ENCODE measurements at regions not wholly inside any gene's neighbourhood (a gene's known extent, or its start where the extent isn't known, plus 50 kb on each side); places are given as distances from the start of the nearest gene placed in this dataset.
"Not testable (repeated sequence)": the region's sequence is repeated elsewhere in the genome, so short reads cannot be mapped to it uniquely, and the experiment has no call there.

- DNase-seq, result no peak
Measured at GRCh38 chr2:180829261-180829660, 151.1 kb upstream of the UBE2E3 start.

GRCh38 chr2:180828756-180829155, 151.6 kb upstream of the UBE2E3 start:
- no peak for DNase-seq

GRCh38 chr2:180823546-180824141, 156.8 kb upstream of the UBE2E3 start:
- DNase-seq, result no peak

- DNase-seq, result no peak
Measured at GRCh38 chr2:180819106-180819505, 161.3 kb upstream of the UBE2E3 start.

- DNase-seq, result not testable (repeated sequence)
Measured at GRCh38 chr2:180818700-180819099, 161.7 kb upstream of the UBE2E3 start.

GRCh38 chr2:180799141-180799540, 181.3 kb upstream of the UBE2E3 start:
- DNase-seq, result no peak

GRCh38 chr2:180790891-180791290, 189.5 kb upstream of the UBE2E3 start:
- no peak for DNase-seq

- no peak for DNase-seq
Measured at GRCh38 chr2:180787330-180787729, 193.1 kb upstream of the UBE2E3 start.

- DNase-seq, result no peak
Measured at GRCh38 chr2:180781276-180781675, 199.1 kb upstream of the UBE2E3 start.

GRCh38 chr2:180778291-180778690, 202.1 kb upstream of the UBE2E3 start:
- no peak for DNase-seq

GRCh38 chr2:180776921-180777320, 203.5 kb upstream of the UBE2E3 start:
- DNase-seq, result peak; percentile 68

- DNase-seq, result no peak
Measured at GRCh38 chr2:180775711-180776110, 204.7 kb upstream of the UBE2E3 start.

GRCh38 chr2:180765316-180765715, 215.1 kb upstream of the UBE2E3 start:
- not testable (repeated sequence) for DNase-seq

GRCh38 chr2:180763263-180763989, 217.0 kb upstream of the UBE2E3 start:
- no peak for DNase-seq

GRCh38 chr2:180761224-180761623, 219.2 kb upstream of the UBE2E3 start:
- no peak for DNase-seq

GRCh38 chr2:180759631-180760030, 220.8 kb upstream of the UBE2E3 start:
- no peak for DNase-seq

- DNase-seq, result no peak
Measured at GRCh38 chr2:180753809-180754761, 226.3 kb upstream of the UBE2E3 start.

GRCh38 chr2:180751306-180751920, 229.0 kb upstream of the UBE2E3 start:
- DNase-seq, result no peak

- DNase-seq, result no peak
Measured at GRCh38 chr2:180747728-180748127, 232.7 kb upstream of the UBE2E3 start.

GRCh38 chr2:180743401-180743800, 237.0 kb upstream of the UBE2E3 start:
- no peak for DNase-seq

GRCh38 chr2:180742801-180743200, 237.6 kb upstream of the UBE2E3 start:
- no peak for DNase-seq

- DNase-seq, result no peak
Measured at GRCh38 chr2:180739070-180739469, 241.3 kb upstream of the UBE2E3 start.

- no peak for DNase-seq
Measured at GRCh38 chr2:180735799-180736198, 244.6 kb upstream of the UBE2E3 start.
